ENCODE measurements at regions not wholly inside any gene's neighbourhood (a gene's known extent, or its start where the extent isn't known, plus 50 kb on each side); places are given as distances from the start of the nearest gene placed in this dataset.
"Not testable (repeated sequence)": the region's sequence is repeated elsewhere in the genome, so short reads cannot be mapped to it uniquely, and the experiment has no call there.

DNA sequence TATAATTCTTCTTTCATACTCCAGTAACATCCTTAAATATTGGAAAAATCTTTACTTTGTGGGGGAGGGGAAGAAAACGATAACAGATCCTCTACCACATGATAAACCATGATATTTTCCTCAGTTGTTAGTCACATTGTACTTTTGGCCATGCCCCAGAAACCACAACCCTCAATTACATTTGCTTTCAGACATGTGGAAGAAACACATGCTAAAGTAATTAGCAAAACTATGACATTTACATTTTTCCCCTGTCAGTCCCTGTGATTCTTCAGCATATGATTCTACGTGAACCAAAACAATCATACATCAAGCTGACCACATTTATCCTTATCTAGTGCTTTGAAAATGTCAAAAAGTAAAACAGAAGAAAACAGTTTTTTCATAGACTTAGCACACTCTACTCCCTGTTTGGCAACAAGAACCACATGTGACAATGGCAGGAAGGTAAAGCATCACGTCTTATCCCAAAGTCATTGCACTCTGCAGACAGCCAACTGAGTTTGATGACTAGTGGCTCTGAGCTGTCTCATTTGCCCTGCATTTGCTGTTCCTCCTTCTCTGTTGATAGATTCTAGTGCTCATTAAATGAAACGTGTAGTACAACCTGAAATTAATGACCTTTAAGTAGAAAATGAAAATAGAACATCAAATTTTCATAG is 505.8 kb upstream of the MARCKS start:
- no peak for DNase-seq (ENCODE audit: low read depth)

DNA sequence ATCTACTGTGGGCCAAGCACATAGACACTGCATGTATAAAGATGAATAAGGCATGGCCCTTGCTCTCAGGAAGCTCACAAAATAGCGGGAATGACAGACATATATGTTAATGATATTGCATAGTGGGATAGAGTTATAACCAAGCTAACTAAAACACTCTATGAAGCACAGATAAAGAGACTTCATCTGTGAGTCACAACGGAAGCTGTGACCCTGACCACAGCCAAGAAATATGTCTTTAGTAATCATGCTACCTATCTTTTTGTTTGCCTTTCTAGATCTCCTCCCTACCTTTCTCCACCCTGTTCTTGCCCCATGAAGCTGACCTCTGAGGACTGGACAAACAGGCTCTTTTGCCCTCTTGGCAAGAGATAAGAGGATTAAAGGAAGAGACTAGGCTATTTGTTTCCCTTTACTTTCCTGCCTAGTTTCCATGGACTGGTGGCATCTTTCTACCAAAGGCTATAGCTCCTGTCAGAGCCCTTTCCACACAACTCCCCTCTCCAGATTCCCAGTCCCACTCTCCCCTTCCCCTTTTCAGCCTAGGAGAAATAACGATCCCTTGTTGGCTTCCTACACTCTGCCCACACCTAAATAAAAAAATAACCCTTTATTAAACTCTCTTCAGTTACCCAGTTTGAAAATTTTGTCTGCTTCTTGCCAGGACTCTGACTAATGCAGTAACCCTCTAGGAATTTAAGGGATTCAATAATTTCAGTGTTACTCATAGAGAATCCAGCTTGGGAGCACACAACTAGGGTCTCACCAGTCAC is 504.9 kb upstream of the MARCKS start:
- DNase-seq (ENCODE audit: low read depth): no peak

DNA sequence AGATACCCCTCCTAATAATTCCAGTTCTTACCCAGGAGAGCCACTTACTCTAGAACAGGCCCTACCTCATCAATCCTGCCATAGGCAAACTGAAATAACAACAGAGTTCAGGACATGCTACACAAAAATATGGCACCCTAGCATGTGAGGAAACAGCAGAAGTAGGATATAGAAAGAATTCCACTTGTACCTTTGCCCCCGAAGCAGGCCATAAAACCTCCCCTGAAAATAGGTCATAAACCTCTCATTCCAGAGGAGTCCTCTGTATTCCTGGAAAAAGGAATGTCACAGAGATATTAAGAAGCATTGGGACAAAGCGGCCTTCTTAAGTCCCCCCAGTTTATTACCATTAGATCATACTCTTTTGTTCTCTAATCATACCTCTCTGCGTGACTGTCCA is 504.3 kb upstream of the MARCKS start:
- no peak for DNase-seq (ENCODE audit: low read depth)

DNA sequence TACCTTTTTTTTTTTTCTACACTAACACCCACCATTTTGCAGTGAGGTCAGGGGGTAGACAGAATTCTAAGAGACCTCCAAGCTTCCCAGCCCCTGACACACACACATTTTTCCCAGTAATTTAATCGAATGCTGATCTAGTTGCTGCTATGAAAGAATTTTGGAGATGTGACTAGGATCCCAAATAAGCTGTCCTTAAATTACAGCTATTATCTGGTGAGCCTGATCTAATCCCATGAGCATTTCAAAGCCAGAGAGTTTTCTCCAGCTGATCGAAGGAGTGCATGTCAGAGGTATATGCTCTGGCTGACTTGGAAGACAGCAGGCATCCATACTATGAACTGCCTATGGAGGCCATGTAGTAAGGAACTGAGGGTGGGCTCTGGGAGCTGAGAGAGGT is 503.8 kb upstream of the MARCKS start:
- DNase-seq (ENCODE audit: low read depth): no peak

DNA sequence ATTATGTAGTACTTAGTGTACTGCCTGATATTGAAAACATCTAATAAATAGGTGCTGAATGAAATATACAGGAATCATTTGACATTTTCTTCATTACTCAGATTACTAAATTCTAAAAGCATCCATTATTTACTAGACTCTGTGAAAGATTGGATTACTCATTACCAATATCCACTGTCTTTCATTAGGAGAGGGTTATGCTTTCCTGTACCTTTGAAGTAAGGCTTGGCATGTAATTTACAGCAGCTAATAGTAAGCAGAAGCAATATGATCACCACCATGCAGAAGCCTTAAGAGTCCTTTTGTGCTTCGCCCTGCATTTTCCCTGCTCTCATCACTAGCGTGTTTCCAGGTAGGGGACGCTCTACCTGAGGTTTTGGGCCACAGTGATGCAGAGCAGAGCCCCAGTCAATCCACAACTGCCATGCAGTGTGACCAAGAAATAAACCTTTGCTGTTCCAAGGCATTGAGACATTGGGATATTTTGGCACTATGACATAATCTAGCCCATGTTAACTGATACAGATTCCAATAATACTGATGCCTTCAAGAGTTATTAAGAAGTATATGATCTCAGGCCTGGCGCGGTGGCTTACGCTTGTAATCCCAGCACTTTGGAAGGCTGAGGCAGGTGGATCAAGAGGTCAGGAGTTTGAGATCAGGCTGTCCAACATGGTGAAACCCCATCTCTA is 502.8 kb upstream of the MARCKS start:
- DNase-seq (ENCODE audit: low read depth): no peak

DNA sequence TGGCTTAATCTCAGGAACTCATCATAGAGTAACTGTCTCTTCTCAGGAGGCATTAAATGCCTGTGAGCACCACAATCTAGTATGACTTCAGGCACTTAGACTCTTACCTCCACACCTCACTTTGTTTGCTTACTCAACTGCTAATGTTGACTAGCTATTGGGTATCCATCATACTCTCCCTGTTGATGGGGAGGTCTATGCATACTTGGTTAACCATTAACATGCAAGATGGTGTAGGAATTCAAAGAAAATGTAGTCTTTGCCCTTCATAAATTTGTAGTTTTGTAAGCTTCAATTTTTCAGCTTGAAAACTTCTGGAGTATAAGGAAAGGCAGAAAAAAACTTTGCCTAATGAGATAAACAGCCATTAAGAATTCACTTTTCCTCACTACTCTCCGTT is 501.0 kb upstream of the MARCKS start:
- DNase-seq (ENCODE audit: low read depth): no peak

DNA sequence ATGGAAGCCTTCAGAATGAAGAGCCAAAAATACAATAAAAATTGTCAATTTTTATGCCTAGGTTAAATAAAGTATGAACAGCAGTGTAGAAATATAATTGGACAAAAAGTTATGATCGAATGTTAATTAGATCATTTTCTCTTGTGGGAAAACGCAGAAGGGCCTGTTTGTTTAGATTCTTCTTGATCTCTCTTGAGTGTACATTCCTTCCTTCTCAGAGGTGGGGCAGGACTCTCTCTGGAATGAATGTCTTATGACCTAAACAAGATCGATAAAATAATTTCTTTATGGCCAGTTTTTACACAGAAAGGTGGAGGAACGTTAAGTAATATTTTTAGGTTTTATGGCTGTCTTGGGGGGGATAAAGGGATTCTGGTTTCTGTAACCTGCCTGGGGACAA is 500.1 kb upstream of the MARCKS start:
- no peak for DNase-seq (ENCODE audit: low read depth)

DNA sequence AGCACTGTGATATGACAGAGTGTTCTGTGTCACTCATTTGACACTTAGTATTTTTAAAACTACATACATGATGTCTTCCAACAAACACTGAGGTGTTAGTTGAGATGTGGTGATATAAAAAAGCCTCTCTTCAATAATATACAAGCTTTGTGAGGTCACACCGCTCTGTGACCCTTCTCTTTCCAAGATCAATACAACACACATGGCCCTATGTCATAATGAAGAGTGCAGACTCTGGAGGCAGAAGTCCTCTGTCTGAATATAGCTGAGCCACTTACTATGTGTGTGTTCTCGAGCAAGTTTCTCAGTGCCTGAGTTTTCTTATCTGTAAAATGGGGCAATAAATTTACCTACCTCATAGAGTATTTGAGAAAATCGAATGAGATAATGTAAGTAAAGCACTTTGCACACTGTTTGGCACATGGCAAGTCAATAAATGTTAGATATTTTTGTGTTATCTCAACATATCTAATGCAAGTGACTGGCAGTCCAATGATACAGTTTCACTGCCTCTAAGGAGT is 499.0 kb upstream of the MARCKS start:
- DNase-seq (ENCODE audit: low read depth): no peak

DNA sequence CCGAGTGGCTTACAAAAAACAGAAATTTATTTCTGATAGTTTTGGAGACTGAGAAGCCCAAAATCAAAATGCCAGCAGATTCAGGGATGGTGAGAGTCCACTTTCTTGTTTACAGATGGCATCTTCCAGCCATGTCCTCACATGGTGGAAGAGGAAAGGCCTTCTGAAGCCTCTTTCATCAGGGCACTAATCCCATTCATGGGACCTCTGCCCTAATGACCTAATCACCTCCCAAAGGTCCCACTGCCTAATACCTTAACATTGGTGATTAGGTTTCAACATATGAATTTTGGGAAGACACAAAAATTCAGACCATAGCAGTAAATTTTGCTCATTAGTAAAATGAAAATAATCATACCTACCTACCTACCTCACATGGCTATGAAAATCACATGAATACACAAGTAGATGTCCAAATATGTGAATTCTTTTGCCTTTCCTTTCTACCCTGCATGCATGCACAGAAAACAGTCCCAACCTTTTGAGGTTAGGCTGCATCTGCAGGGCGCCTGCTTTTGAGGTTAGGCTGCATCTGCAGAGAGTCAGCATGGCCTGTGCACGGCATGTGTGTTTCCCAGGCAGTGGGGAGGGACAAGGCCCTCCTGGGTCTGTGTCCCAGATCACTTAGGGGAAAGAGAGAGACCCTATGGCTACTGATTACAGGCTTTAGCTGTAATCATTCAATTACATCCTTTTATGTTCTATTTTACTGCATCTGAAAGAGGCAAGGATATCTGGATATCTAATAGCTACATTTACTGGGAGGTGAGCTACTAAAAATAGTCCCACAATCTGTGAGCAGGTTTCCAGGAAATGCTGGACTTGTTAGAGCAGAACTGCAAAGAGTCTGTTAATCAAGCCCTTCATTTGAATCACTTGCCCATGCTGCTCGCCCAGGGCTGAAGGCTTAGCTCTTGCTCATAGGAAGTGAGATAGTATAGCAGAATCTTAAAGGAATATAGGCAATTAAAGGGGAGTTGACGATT is 497.7 kb upstream of the MARCKS start:
- DNase-seq (ENCODE audit: low read depth): no peak

DNA sequence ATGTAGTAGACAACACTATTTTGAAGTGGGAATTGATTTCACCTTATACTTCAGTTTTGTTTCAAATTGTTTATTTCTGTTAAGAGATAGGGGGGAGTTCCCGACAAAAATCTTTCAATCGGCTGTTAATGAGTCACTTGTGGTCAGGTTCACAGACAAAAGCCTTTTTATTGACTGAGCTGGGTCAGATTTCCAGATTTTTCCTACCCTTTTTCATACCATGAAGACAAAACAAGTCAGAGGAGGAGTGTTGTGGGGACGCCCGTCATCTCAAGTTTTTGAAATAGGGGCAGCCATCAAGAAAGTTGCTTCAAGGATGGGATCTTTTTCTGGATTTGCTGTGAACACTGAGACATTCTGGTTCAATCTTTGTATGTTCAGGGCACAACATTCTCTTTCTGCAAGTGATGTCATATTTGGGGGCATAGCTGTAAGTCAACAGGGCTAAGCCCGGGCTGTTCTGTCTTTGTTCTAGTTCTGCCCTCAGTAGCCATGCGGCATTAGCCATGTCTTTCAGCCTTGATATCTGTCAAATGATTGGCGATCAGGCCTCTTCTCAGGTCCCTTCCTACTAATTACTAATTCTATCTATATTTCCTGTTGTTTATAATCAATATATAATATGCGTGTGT is 496.0 kb upstream of the MARCKS start:
- no peak for DNase-seq (ENCODE audit: low read depth)

DNA sequence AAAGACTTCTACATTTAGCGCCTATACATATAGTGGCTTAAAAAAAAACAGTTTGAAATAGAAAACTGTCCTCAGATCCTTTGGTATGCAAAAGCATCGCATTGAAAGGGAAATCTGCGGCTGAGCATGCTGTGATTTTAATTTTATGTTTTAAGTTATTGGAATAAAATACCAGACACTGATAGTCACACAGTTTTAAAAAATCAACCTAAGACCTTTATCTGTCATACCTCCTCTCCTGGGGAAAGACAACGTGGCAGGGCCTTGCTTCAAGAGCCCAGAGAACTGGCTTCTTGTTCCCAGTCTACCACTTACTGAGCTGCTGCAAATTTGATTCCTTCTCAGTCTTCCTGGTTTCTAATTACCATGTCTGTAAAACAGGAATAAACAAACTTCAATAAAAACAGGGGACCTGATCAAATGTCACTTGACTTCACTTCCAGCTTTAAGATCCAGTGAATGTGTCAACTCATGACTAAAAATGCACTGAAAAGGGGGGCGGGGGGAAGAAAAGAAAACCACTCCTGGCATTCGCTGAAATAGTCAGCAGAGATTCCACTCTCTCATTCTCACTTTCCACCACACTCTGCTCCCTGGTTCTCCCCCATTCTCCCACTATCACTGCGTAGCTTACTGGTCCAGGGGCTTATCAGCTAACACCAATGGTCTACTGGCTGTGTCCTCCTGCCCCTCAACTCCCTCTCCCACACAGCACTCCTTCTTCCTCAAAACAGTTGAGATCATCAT is 494.7 kb upstream of the MARCKS start:
- DNase-seq (ENCODE audit: low read depth): no peak

DNA sequence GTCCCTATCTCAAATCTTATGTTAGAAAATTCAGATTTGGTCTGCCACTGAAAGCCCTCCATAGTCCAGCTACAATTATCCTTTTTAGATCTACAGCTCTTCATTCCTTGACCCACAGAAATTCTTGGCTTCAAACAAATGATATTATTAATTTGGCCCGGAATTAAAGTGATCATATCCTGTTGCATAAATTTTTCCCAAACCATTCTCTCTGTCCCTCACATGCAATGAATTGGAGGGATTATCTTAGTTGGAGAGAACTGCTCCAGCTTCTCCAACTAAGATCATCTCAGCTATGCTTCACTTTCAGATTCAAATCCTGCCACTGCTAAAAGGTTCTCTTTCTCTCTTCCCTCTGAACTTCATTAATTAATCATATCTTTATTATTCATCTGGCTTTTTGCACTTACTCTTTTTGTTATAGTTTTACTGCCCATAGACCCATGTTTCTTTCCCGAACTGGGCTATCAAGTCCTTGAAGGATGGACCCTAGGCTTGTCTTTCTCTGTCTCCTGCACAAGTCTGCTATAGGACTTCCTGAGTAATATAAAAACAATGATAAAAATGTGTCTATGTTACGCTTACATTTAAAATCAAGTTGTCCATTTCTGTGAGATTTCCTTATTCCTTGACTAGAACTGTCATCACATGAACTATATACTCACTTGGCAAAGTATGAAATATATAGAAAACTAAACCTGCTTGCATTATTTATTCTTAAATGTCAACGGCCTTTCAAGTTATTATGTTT is 493.9 kb upstream of the MARCKS start:
- DNase-seq (ENCODE audit: low read depth): no peak

DNA sequence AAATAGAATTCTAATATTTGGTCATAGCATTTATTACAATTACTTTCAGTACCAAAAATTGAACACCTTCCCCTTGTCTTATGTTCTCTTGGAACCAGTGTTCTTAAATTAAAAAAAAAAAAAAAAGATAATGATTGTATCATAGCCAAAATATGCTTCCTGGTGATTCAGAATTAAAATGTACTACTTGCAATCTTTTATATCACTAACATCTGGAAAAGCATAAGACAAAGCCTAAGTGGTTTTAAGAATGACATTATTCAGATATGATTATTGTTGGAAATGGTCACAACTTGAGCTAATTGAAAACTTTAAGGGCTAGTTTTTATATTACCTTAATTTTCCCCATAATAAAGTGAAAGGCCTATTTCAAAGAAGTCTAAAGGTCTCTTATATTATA is 493.3 kb upstream of the MARCKS start:
- no peak for DNase-seq (ENCODE audit: low read depth)

DNA sequence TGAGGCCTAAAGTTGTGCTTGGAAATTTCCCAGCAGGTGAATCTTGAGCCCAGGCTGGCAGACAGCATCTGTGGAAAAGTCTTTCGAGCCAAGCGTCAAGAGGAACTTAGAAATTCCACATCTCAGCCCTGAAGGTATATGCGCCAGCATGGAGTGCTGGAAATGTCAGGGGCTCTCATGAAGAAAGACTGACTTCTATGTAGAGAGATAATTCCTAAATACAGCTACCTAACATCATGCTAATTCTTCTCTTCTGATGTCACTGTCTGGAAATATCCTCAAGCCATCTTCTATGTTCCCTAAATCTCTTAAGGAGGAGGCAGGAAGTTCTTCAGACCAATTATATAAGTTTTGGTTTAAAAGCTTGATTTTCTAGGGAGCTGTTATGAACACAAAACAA is 492.4 kb upstream of the MARCKS start:
- no peak for DNase-seq (ENCODE audit: low read depth)

DNA sequence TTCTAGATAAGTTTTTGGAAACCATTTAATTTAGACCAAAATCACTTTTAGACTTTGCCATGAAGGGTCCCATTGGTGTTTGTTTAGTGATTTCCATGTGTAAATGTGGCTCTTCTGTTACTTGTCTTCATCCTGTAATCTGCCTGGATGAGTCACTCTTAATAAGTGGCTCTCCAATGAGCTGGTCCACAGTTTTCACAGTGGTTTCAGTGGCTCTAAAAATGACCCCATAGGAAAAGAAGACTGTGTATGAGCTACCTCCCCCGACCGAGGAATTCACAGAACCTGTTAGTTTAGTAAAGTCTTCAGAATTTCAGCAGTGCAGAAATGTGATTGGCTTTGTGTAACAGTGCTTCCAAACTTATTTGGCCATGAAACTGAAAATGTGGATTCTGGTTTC is 492.0 kb upstream of the MARCKS start:
- DNase-seq (ENCODE audit: low read depth): no peak

DNA sequence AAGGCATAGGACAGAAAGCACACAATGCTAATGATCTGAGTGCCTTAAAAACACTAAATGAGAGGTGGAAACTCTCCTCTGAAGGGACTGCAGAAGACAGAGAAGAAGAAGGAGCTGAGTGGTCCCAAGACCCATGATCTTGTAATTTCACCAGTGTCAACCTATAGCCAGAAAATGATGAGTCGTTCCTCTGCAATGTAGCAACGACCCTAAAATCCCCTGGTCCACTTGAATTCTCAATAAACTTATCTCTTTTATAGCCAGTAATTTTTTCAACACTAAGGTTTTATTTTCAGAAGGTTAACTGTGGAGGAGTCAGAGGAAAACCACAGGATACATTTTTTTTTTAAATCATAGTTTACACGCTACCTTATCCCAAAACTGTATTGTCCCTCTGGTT is 490.6 kb upstream of the MARCKS start:
- DNase-seq (ENCODE audit: low read depth): no peak

DNA sequence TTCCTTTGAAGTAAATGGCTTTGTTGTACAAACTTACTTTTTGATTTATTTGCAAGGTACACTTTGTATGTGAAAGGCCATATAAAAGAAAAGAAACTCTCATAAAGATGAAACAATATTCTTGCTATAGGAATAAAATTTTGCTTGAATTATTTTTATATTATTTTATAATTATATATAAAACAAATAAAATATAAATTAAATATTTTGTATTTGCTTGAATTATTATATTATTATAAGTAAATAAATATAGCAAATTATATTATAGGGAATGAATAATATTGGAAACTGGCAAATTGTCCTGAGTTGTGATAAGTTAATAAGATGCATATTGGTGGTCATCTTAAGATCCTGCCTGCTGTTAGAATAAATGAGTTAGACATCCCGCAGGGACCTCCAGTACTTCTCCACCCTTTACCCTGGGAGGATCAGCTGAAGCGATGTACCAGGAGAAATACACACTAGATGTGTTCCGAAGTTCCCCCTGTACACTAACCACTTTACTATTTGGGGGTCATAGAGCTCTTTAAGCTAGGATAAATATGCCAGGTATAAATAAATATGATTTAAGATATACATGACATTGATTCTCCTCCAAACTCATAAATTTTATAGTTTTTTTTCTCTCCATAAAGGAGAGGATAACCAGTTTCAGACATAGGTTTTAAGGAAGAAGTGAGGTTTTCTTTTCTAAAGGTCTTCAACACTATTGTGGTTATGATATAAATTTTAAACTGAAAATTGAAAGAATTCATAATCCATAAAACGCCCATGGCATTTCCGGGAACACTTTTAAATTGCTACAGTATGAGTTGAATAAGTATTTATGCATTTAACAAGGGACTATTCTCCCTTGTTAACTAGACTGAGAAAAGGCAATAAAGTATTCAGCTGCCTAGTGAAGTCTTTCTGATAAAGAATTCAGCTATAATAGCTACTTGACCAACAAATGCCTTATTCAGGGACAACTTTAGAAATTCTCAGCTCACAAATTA is 486.3 kb upstream of the MARCKS start:
- no peak for DNase-seq (ENCODE audit: low read depth)

DNA sequence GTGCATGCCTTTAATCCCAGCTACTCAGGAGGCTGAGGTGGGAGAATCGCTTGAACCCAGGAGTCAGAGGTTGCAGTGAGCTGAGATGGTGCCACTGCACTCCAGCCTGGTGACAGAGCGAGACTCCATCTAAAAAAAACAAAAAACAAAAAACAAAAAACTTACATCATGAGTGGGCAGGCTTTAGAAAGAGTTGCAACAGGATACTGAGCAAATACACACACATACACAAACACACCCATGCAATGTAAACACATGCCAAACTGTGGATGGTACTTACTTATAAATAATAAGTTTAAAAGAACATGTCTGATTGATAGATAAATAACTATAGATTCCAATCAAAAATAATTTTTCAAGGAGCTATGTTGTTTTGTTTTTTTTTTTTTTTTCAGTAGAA is 481.7 kb upstream of the MARCKS start:
- DNase-seq (ENCODE audit: low read depth): not testable (repeated sequence)
